GM13976 (cell line): ENCODE measurements at regions not wholly inside any gene's neighbourhood (a gene's known extent, or its start where the extent isn't known, plus 50 kb on each side); places are given as distances from the start of the nearest gene placed in this dataset.
"Not testable (repeated sequence)": the region's sequence is repeated elsewhere in the genome, so short reads cannot be mapped to it uniquely, and the experiment has no call there.

Experiments
- DNase-seq: peaks from one replicate; pipeline ENCODE4 v3.0.0; 2012; ENCODE audit warnings: low spot score
- CTCF ChIP-seq: IDR thresholded peaks from 2 replicates; pipeline ENCODE4 v1.5.1; 2012; ENCODE audit warnings: borderline replicate concordance, mild to moderate bottlenecking; ENCODE audit not compliant: insufficient read depth; ENCODE audit errors: extremely low read depth, missing control alignments, control extremely low read depth
- in situ Hi-C: fragments of 300-500 bp; cut with MboI; formaldehyde crosslinking; loops from one replicate; pipeline ENCODE4 v1.12.0; 2022; ENCODE audit warnings: low sequenced_read_pairs, mixed read lengths, inconsistent platforms; ENCODE audit not compliant: unreplicated experiment

- no peak for DNase-seq
- in situ Hi-C loops, result no loop called here
These were observed 1412.1 kb downstream of the EFNA5 start for GRCh38 chr5:106258591-106259125.

GRCh38 chr5:106254784-106255183 lies 1416.0 kb downstream of the EFNA5 start:
- in situ Hi-C loops, result no loop called here
- DNase-seq, result no peak
- TF ChIP-seq CTCF, result no peak

More at GRCh38 chr5:106258591-106259125, 1412.1 kb downstream of the EFNA5 start:
- TF ChIP-seq CTCF, result no peak

- DNase-seq, in situ Hi-C loops: not testable (repeated sequence)
These were observed 1424.5 kb downstream of the EFNA5 start for GRCh38 chr5:106246044-106246745.

GRCh38 chr5:106241409-106241808 lies 1429.3 kb downstream of the EFNA5 start:
- in situ Hi-C loops, result no loop called here
- DNase-seq, result no peak
- TF ChIP-seq CTCF, result no peak

GRCh38 chr5:106205916-106206571 lies 1464.7 kb downstream of the EFNA5 start:
- no peak for DNase-seq
- in situ Hi-C loops, result no loop called here
- TF ChIP-seq CTCF, result no peak

GRCh38 chr5:106202035-106202434 lies 1468.7 kb downstream of the EFNA5 start:
- in situ Hi-C loops, result no loop called here
- DNase-seq, result no peak
- TF ChIP-seq CTCF, result no peak

- no peak for DNase-seq
- in situ Hi-C loops, result no loop called here
- no peak for TF ChIP-seq CTCF
These were observed 1469.8 kb downstream of the EFNA5 start for GRCh38 chr5:106200971-106201370.
